Neuronal stem cell (in vitro differentiated cells): ENCODE measurements at regions not wholly inside any gene's neighbourhood (a gene's known extent, or its start where the extent isn't known, plus 50 kb on each side); places are given as distances from the start of the nearest gene placed in this dataset.

Experiments
- DNase-seq: peaks from one replicate; pipeline ENCODE4 v3.0.0-alpha.2; 2013; ENCODE audit warnings: low spot score
- H2AFZ ChIP-seq: one replicate; pipeline ENCODE4 v1.6.1; 2013; ENCODE audit warnings: mild to moderate bottlenecking, low read length, inconsistent platforms
- H2AK5ac ChIP-seq: 2 replicates; pipeline ENCODE4 v1.6.1; 2013; ENCODE audit warnings: low read depth, mild to moderate bottlenecking, inconsistent platforms, low read length, moderate library complexity, mixed read lengths
- H2BK120ac ChIP-seq: 2 replicates; pipeline ENCODE4 v1.6.1; 2013; ENCODE audit warnings: low read depth, mild to moderate bottlenecking, inconsistent platforms, low read length, moderate library complexity, mixed read lengths
- H2BK12ac ChIP-seq: one replicate; pipeline ENCODE4 v1.6.1; 2013; ENCODE audit warnings: low read length, inconsistent platforms
- H2BK15ac ChIP-seq: 2 replicates; pipeline ENCODE4 v1.6.1; 2013; ENCODE audit warnings: mild to moderate bottlenecking, low read length, inconsistent platforms, mixed read lengths
- H2BK5ac ChIP-seq: one replicate; pipeline ENCODE4 v1.6.1; 2013; ENCODE audit warnings: inconsistent platforms, mild to moderate bottlenecking, low read length, moderate library complexity
- H3K14ac ChIP-seq: one replicate; pipeline ENCODE4 v1.6.1; 2013; ENCODE audit warnings: low read length, inconsistent platforms
- H3K18ac ChIP-seq: 2 replicates; pipeline ENCODE4 v1.6.1; 2013; ENCODE audit warnings: low read length, inconsistent platforms
- H3K23ac ChIP-seq: 2 replicates; pipeline ENCODE4 v1.6.1; 2013; ENCODE audit warnings: low read depth, mild to moderate bottlenecking, mixed read lengths, low read length, inconsistent platforms; ENCODE audit not compliant: poor library complexity
- H3K27ac ChIP-seq: replicated peaks from 3 replicates; pipeline ENCODE4 v1.5.1; 2013; ENCODE audit warnings: low read length, inconsistent platforms
- H3K27me3 ChIP-seq, 3 experiments: 2 replicates each; pipeline ENCODE4 v1.6.1; 2013; ENCODE audit warnings: low read length in 3 of 3, mild to moderate bottlenecking in 2 of 3, inconsistent platforms in 1 of 3, low read depth in 1 of 3, mixed read lengths in 1 of 3, moderate library complexity in 1 of 3; ENCODE audit not compliant: control insufficient read depth in 3 of 3, insufficient read depth in 3 of 3
- H3K36me3 ChIP-seq, 2 donors: replicated peaks in 1 of 2; 2 replicates each; pipeline ENCODE4 v1.6.1; 2013; ENCODE audit warnings: low read length in 2 of 2; ENCODE audit not compliant: control insufficient read depth in 2 of 2, insufficient read depth in 2 of 2
- H3K4ac ChIP-seq: 2 replicates; pipeline ENCODE4 v1.6.1; 2013; ENCODE audit warnings: inconsistent platforms, mild to moderate bottlenecking, low read length, moderate library complexity
- H3K4me1 ChIP-seq, 2 donors: 1 replicate in 1 of 2; 2 replicates in 1 of 2; pipeline ENCODE4 v1.6.1; 2013; ENCODE audit warnings: low read length in 2 of 2, low read depth in 1 of 2; ENCODE audit not compliant: control insufficient read depth in 2 of 2, insufficient read depth in 1 of 2
- H3K4me2 ChIP-seq: one replicate; pipeline ENCODE4 v1.6.1; 2013; ENCODE audit warnings: mild to moderate bottlenecking, low read length, inconsistent platforms; ENCODE audit not compliant: insufficient read depth, poor library complexity, severe bottlenecking
- H3K4me3 ChIP-seq, 2 donors: 2 replicates each; pipeline ENCODE4 v1.5.1; 2013; ENCODE audit warnings: low read length in 2 of 2, mild to moderate bottlenecking in 2 of 2, inconsistent platforms in 1 of 2, moderate library complexity in 1 of 2
- H3K79me1 ChIP-seq: one replicate; pipeline ENCODE4 v1.6.1; 2013; ENCODE audit warnings: low read depth, mild to moderate bottlenecking, inconsistent platforms, low read length, moderate library complexity
- H3K9ac ChIP-seq: one replicate; pipeline ENCODE4 v1.6.1; 2013; ENCODE audit warnings: mild to moderate bottlenecking, low read depth, low read length, inconsistent platforms; ENCODE audit not compliant: poor library complexity
- H3K9me3 ChIP-seq, 2 donors: replicated peaks in 1 of 2; 2 replicates each; pipeline versions ENCODE3 to v1.6.1; 2013; ENCODE audit warnings: low read length in 2 of 2, mild to moderate bottlenecking in 2 of 2, inconsistent platforms in 1 of 2, low read depth in 1 of 2, mixed read lengths in 1 of 2, moderate library complexity in 1 of 2; ENCODE audit not compliant: control insufficient read depth in 2 of 2, insufficient read depth in 1 of 2
- H4K8ac ChIP-seq: one replicate; pipeline ENCODE4 v1.6.1; 2013; ENCODE audit warnings: low read depth, mild to moderate bottlenecking, inconsistent platforms, low read length, moderate library complexity
- H4K91ac ChIP-seq: one replicate; pipeline ENCODE4 v1.6.1; 2013; ENCODE audit warnings: low read length, low read depth, mild to moderate bottlenecking, inconsistent platforms; ENCODE audit not compliant: poor library complexity
- WGBS, 2 donors: extraction: QIAGEN DNeasy Blood & Tissue Kit; methylation state at CpG; one replicate each; pipeline ENCODE4 v1.1.7; 2013; ENCODE audit warnings: missing lambda C conversion rate in 2 of 2, mixed read lengths in 1 of 2; ENCODE audit not compliant: insufficient read length in 2 of 2, insufficient replicate concordance in 1 of 2; ENCODE audit errors: extremely low coverage in 2 of 2; 5-methylcytosine and 5-hydroxymethylcytosine counted together

DNA sequence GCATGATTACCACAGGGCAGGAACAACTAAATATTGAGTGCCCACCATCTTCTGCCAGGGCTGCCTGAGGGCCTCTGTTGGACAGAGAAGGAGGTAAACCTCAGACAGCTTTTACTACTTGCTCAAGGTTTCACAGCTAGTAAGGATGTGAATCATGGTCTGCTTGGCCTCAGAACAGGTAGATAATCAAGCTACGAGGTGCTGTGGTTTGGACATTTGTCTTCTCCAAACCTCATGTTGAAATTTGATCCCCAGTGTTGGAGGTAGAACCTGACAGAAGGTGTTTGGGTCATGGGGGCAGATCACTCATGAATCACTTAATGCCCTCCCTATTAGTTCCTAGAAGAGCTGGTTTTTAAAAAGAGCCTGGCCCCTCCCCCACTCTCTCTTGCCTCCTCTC, 541.2 kb upstream of the TRPC7 start:
- Histone ChIP-seq H3K9me3 (no peaks in the 10 kb centered on the region), H3K23ac (no peak overlapping the region), H2BK12ac (no peak overlapping the region), H2BK120ac (no peak overlapping the region), H2AK5ac (no peak overlapping the region), H3K79me1 (no peaks in the 10 kb centered on the region), H3K4me2 (no peak overlapping the region), H3K18ac (no peak overlapping the region), H3K27ac (no peak overlapping the region), H3K14ac (no peak overlapping the region), H4K8ac (no peak overlapping the region), H3K4ac (no peak overlapping the region), H3K9ac (no peak overlapping the region), H2BK5ac (no peak overlapping the region), H2AFZ (no peak overlapping the region), H3K4me1 (peaks cover 0 to 2% of the 10 kb centered on the region in 2 donors), H3K4me3 (no peak overlapping the region), H2BK15ac (no peak overlapping the region), H3K36me3 (no peaks in the 10 kb centered on the region), H3K27me3 (no peaks in the 10 kb centered on the region), H4K91ac (no peak overlapping the region)
- WGBS, 2 donors, result no CpG with 5 or more reads among the region's 1 CpG
- DNase-seq, result no peak

DNA sequence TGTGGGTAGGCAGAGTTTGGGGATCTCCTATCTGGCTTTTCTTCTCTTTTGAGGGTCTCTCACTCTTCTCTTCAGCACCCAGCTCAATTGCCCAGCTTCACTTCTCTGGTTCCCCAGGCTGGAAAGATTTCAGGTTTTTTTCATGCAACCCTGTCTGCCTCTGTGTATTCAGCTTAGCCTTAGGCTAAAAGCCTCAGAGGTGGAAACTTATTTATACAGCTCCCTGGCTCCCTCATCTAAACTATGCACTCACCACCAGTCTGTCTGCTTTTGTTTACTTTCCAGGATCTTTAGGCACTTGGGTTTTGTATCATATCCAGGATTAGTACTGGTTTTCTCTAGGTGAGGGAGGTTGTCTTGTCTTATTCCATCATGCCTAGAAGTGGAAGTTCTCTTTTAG, 540.2 kb upstream of the TRPC7 start:
- H3K9ac ChIP-seq, result no peak overlapping the region
- H2BK15ac ChIP-seq, result no peak overlapping the region
- H2BK12ac ChIP-seq, result no peak overlapping the region
- no peak overlapping the region for H3K4ac ChIP-seq
- no peak overlapping the region for H3K18ac ChIP-seq
- DNase-seq, result no peak
- no peaks in the 10 kb centered on the region for H3K9me3 ChIP-seq
- no peak overlapping the region for H2BK120ac ChIP-seq
- no peak overlapping the region for H3K4me2 ChIP-seq
- H3K4me1 ChIP-seq, result peaks cover 0 to 2% of the 10 kb centered on the region in 2 donors
- H3K23ac ChIP-seq, result no peak overlapping the region
- no peaks in the 10 kb centered on the region for H3K79me1 ChIP-seq
- no peak overlapping the region for H4K8ac ChIP-seq
- no peaks in the 10 kb centered on the region for H3K27me3 ChIP-seq
- no peak overlapping the region for H2AFZ ChIP-seq
- H3K27ac ChIP-seq, result no peak overlapping the region
- H2AK5ac ChIP-seq, result no peak overlapping the region
- no peak overlapping the region for H2BK5ac ChIP-seq
- no peak overlapping the region for H3K4me3 ChIP-seq
- H3K36me3 ChIP-seq, result no peaks in the 10 kb centered on the region
- no peak overlapping the region for H4K91ac ChIP-seq
- H3K14ac ChIP-seq, result no peak overlapping the region

DNA sequence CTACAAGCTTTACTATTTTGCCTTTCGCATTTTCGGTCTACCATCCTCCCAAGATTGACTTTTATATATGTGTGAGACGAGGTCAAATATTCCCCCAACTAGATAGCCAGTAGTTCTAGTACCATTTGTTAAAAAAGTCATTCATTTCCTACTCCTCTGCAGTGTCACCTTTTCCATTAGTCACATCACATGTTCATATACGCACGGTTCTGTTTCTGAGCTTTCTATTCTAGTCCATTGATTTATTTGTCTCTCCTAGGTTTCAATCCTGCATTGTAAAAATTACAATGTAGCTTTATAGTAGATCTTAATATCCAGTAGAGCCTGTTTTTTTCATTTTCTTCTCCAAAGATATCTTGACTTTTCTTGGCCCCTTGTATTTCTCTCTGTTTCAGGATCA, 528.7 kb upstream of the TRPC7 start:
- no peak overlapping the region for H2AK5ac ChIP-seq
- no peak overlapping the region for H3K27ac ChIP-seq
- no peak overlapping the region for H3K9ac ChIP-seq
- no peak for DNase-seq
- no peak overlapping the region for H2BK120ac ChIP-seq
- H3K9me3 ChIP-seq, result no peaks in the 10 kb centered on the region
- H3K18ac ChIP-seq, result no peak overlapping the region
- H2BK5ac ChIP-seq, result no peak overlapping the region
- H3K14ac ChIP-seq, result no peak overlapping the region
- H2BK15ac ChIP-seq, result no peak overlapping the region
- H3K79me1 ChIP-seq, result no peaks in the 10 kb centered on the region
- no peak overlapping the region for H3K23ac ChIP-seq
- no peak overlapping the region for H3K4me2 ChIP-seq
- no peak overlapping the region for H2BK12ac ChIP-seq
- H3K27me3 ChIP-seq, result peaks cover 0 to 7% (median 0%) of the 10 kb centered on the region in 3 experiments
- no peak overlapping the region for H3K4me3 ChIP-seq
- no peak overlapping the region for H3K4ac ChIP-seq
- H2AFZ ChIP-seq, result no peak overlapping the region
- H4K8ac ChIP-seq, result no peak overlapping the region
- no peaks in the 10 kb centered on the region for H3K36me3 ChIP-seq
- peaks cover 8% of the 10 kb centered on the region in 2 donors for H3K4me1 ChIP-seq
- H4K91ac ChIP-seq, result no peak overlapping the region
- WGBS, 2 donors, result no CpG with 5 or more reads among the region's 5 CpGs

DNA sequence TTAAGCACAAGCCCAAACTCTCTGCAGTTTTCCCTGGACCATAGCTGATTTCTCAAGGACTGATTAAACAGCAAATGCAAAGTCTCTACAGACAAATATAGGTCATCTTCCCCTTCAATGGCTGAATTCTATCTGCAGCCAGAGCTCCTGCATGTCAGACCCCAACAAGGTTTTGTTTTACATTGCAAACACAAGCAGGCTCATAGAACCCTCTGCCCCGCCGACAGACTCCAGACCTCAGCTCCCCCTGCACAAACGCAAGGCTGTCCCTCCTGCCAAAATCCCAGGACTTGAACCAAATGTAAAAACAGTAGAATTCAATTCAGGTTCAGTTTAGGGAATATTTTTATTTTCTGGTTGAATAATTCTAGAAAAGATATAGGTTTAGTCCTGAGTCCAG, 526.7 kb upstream of the TRPC7 start:
- DNase-seq, result no peak
- peak overlapping the region; percentile 12 for H3K27ac ChIP-seq
- H4K91ac ChIP-seq, result no peak overlapping the region
- H2AK5ac ChIP-seq, result no peak overlapping the region
- no peak overlapping the region for H4K8ac ChIP-seq
- peak overlapping the region; percentile 40 for H3K4me2 ChIP-seq
- H3K4me3 ChIP-seq, result no peak overlapping the region
- peaks cover 0 to 18% (median 0%) of the 10 kb centered on the region in 3 experiments for H3K27me3 ChIP-seq
- H3K4me1 ChIP-seq, result peaks cover 8% of the 10 kb centered on the region in 2 donors
- H2BK5ac ChIP-seq, result no peak overlapping the region
- no peaks in the 10 kb centered on the region for H3K9me3 ChIP-seq
- H3K36me3 ChIP-seq, result no peaks in the 10 kb centered on the region
- no peak overlapping the region for H3K23ac ChIP-seq
- no peak overlapping the region for H3K14ac ChIP-seq
- no peak overlapping the region for H2BK15ac ChIP-seq
- H2BK12ac ChIP-seq, result no peak overlapping the region
- no peak overlapping the region for H3K18ac ChIP-seq
- no peak overlapping the region for H2BK120ac ChIP-seq
- H3K9ac ChIP-seq, result no peak overlapping the region
- H3K79me1 ChIP-seq, result no peaks in the 10 kb centered on the region
- H3K4ac ChIP-seq, result no peak overlapping the region
- no CpG with 5 or more reads among the region's 3 CpGs for WGBS, 2 donors
- H2AFZ ChIP-seq, result no peak overlapping the region
